NCI-H128 (cell line): ENCODE measurements at regions not wholly inside any gene's neighbourhood (a gene's known extent, or its start where the extent isn't known, plus 50 kb on each side); places are given as distances from the start of the nearest gene placed in this dataset.
"Not testable (repeated sequence)": the region's sequence is repeated elsewhere in the genome, so short reads cannot be mapped to it uniquely, and the experiment has no call there.

ENCODE experiments used
- DNase-seq: peaks from one replicate; lab custom pipeline; 2025; ENCODE audit not compliant: unreplicated experiment; lab: John Stamatoyannopoulos, UW

DNA sequence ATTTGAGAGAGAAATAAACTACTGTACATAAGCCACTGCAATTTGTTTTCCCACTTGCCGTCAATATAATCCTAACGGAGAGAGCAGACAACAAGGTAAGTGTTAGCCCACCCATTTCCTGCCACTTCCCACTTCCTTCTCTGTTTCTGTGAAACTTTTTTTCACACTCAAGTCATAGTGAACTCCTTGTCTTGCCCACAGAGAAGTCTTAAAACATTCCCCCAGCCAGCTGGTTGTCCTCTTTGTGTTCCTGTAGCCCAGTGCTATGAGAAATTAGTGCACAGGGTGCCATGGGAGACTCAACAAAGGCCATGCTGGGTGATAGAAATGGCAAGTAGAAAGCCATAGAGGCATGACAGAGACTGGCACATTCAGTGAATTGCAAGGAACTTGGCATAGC is 208.6 kb downstream of the BLID start:
- no peak for DNase-seq

DNA sequence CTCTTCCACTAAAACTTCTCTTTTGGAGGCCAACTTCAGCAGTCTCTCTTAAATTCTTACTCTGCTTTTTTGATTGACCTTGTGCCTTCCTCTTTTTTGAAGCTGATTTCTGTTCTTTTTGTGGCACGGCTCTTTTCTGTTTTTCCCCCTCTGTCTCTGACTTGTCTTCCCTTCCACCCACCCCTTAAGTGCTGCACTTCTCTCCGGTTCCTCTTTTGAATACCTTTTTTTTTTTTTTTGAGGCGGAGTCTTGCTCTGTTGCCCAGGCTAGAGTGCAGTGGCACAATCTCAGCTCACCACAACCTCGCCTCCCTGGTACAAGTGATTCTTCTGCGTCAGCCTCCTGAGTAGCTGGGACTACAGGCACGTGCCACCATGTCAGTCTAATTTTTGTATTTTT is 211.9 kb downstream of the BLID start:
- DNase-seq = no peak

DNA sequence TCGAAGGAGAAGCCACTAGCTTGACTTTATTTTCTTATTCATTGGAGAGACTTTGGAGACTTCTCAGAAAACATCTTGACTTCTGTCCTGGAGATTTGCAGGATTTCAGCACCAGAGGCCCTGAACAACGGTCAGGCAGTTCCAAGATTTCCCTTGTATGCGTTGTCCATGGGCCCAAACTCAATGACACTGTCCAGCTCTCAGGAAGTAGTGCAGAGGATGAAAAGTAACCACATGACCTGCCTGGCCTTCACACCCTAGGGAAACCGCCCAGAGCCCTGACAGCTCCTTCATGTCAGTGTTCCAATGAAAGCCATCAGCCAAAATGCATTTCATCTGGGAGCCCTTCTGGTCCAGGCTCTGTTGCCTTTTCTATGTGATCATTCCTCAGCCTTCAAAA is 214.1 kb downstream of the BLID start:
- DNase-seq = no peak

DNA sequence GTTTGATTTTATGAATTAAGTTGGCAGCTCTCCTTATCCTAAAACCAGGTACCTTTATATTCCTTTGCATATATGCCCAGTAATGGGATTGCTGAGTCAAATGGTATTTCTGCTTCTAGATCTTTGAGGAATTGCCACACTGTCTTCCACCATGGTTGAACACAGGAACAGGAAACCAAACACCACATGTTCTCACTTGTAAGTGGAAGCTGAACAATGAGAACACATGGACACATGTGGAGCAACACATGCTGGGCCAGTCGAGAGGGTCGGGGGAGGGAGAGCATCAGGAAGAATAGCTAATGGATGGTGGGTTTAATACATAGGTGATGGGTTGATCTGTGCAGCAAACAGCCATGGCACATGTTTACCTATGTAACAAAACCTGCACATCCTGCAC is 214.6 kb downstream of the BLID start:
- DNase-seq = not testable (repeated sequence)

DNA sequence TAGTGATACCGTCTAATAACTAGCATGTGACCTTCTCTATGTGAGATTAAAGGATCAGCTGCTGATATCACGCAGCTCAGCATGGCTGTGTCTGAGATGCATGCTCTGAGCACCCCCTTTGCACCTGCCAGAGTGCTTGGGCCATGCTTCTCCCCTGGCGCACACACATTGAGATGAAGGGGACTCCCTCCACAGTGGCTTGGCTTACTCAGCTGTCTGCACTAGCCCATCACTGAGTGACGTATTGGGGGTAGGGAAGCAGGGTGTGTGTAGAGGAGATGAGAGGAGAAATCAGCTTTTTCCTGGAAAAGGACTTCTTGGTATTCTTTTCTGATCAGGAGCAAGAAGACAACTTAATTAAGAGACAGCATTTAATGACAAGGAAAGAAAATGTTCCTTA is 216.5 kb downstream of the BLID start:
- no peak for DNase-seq

DNA sequence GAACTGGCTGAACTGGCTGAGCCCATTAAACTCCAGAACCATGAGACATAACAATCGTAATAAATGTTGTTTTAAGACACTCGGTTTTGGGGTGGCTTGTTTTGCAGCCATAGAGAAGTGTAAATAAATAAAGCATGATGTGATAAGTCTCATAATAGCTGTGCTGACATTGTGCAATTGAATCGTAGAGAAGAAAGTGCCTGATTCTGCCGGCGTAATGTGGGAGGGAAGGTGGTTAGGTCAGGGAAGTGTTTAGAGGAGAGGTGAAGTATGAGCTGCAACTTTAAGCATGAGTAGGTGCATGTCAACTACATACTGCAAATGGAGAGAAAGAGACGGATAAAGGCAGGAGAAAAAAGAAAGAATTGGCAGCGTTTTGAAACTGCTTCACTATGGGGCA is 217.1 kb downstream of the BLID start:
- no peak for DNase-seq

DNA sequence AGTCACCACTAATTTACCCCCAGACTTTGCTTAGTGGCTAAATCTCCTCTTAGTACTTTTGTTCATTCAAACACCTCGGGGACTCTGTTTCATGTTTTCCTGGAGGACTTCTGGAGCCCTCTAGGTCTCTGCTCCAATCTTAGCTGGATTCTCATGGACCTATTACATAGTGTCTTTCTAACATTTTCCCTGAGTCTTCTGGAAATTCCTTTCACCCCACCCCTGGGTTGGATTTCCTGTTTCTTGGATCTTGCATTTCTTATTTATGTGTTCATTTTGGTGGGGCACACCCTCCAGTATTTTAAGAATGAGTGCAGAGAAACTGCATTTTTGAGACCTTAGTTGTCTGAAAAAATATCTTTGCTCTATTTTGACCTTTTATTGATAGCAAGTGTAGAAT is 220.1 kb downstream of the BLID start:
- no peak for DNase-seq

DNA sequence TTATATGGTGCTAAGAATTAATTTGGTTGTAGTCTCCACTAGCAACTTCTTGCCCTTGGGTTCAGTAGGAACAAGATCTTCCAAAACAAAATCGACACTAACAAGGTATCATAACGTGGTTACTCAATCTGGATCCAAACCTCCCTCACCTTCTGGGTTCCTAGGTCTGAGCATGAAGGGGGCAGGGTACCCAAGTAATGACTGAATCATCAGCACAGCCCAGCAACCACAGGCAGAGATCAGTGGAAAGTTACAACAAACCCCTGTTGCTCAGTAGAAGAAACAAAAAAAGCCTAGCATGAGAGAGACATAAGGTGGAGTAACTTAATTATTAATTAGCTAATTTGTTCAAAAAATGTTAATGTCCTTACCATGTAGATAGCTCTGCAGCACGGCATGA is 221.4 kb downstream of the BLID start:
- DNase-seq = no peak

DNA sequence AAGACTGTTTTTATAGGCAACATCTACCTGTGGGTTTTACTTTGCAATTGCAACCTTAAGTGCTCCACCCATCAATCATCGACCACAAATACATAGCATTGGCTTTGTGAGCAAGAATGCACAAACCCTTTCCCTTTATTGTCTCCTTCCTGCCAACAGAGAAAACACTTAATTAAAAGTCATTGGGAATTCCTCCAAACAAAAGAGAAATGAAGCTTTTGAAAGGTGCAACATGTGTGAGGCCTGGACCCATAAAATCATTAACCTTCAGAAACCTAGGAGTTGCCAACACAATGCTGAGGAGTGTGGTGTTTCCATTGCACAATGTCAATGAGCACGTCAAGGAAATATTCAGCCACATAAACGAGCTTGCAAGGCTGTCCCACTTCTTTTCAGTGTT is 223.2 kb downstream of the BLID start:
- no peak for DNase-seq

DNA sequence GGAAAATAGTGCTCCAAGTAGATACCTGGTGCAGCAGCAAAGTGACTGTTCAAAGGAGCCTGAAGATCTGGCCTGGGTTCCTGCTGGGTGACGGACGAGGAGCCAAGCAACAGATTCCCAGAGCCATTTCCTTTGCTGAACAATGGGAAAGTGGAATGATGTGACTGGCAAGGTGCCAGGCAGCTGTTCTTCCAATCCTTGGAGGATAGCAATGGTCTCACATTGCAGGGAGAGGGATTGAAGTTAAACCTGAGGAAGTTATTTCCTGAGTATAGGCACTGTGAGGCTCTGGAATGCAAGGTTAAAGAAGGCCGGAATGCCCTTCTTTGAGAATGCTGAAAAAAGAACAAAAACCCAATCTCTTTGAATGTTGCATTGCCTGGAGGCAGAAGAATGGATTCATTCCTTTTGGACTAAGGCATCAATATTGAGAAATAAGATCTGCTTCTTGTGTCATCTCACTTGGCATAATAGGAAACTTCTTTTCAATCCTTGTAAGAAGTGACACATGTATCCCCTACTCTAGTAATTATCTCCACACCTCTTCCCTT is 223.8 kb downstream of the BLID start:
- DNase-seq = no peak

DNA sequence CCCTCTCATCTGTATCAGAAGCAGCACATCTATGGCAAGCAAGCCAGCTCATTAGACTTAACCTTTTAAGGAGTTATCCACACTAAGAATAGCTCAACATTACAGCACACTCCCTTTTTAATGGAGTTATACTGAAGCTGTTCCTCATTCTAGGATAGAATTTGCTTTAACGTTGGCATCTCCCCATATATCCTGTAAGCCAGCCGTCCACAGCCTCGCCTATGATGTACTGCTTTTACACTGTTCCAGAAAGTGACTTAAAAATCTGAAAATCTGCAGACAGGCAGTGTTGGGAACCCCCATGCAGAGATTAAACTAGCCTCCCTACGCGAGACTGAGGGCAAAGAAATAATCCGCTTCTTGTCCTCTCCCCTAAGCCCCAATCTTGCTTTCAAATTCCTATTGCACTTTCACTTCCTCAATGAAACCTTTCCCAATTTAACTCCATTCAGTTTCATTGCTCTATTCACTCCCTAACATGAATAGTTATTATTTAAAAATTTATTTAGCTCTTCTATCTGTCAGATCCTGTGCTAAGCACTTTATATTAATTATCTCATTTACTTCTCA is 225.0 kb downstream of the BLID start:
- DNase-seq = no peak

DNA sequence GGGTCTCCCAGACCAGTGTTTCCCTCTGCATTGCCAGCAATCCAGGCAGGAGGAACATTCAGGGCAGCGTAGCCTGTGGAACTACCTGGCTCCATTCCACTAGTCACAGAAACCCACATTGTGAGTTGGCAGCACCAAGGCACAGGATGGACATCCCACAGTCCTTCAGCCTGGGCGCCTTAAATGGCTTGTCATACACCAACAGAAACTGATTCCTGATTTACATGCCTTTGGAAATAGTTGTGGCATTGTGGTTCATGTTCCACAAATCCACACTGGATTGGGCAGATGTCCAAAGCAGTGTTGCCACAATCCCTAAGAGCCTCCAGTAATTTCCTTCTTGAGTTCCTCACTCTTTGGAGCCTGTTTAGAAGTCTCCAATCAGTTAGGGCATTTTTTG is 225.6 kb downstream of the BLID start:
- DNase-seq = no peak

DNA sequence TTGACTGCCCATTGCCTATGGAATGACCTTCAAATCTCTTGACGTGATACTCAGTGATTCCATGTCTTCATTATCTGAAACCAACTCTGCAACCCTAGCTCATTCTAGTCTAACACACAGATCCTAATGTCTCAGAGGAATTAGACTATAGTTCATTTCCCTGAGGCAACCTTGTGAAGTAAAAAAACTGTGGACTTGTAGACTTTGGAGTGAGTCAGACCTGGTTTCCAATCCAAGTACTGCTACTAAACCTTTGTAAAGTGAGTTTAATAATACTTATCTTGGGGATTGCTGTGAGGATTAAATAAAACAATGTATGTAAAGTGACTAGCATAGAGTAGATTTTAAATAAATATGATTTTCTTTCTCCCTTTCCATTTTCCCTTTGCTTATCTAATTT is 226.1 kb downstream of the BLID start:
- DNase-seq = no peak

DNA sequence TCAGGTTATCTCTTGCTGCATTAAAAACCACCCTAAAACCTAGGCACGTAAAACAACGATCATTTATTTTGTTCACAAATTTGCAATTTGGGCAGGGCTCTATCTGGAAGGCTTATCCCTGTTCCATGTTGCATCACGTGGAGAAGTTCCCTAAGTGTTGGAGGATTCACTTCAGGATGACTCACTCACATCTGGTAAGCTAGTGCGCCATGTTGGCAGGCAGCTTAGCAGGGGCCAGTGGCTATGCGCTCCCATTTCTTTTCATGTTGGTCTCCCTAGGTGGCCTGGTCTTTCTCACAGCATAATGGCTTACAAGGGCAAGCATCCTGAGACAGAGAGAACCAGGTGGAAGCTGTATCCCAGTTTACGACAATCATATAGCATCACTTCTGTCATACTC is 226.8 kb downstream of the BLID start:
- DNase-seq = no peak

DNA sequence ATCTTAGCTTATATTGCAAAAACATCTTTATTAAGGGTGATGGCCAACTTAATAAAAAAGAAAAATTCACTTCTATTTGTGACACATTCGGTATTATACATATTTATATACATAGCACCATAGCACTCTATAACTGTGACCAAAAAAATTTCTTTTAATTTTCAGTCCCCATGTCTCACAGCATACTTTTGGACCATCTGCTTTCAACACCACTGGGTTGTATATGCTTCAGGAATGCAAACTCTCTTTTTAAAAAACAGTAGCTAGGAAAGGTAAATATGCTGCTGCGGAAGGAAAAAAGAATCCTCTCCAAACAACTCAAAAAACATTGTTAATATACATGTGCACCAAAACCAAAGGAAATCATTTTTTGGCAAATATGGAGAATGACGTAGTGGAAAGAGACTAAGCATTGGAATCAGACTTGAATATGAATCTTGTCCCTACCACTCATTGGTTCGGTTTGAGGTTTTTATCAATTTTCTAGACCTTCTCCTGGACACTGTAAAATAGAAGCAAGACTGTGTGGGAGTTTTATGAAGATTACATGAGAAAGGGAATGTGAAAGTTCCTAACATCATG is 227.9 kb downstream of the BLID start:
- no peak for DNase-seq

DNA sequence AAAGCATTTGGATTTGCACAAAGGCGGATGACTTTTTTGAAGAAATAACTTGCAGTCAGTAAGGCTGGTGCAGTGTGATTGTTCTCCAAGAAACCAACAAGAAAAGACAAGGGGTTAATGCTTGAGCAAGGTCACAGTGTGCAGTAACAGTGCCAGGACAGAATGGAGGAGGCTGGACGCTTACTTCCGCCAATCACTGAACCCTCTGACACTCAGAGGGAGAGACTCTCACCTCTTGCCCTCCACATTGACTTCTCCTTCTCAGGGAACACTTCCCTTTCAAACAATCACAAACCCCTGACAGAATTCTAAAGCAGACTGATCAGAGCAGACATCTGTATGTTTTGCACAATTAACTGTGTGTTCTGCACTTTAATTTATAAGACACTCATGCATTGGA is 228.4 kb downstream of the BLID start:
- DNase-seq = no peak

DNA sequence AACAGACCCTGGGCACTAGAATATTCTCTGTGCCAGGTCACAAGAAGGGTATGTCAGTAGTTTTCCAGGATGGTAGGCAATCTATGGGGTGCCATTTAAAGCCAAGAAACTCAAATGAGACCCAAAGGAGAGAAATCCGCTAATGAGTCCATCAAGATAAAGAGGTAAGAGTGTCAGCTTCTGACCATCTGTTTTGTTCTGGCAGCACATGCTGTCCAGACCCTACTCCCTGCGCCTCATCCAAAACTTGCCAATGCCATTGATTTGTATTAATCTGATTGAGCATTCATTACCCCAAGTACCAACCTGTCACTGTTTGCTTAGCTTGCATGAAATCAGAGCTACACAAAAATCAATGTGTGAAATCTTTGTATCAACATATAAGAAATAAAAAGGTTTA is 229.0 kb downstream of the BLID start:
- no peak for DNase-seq

DNA sequence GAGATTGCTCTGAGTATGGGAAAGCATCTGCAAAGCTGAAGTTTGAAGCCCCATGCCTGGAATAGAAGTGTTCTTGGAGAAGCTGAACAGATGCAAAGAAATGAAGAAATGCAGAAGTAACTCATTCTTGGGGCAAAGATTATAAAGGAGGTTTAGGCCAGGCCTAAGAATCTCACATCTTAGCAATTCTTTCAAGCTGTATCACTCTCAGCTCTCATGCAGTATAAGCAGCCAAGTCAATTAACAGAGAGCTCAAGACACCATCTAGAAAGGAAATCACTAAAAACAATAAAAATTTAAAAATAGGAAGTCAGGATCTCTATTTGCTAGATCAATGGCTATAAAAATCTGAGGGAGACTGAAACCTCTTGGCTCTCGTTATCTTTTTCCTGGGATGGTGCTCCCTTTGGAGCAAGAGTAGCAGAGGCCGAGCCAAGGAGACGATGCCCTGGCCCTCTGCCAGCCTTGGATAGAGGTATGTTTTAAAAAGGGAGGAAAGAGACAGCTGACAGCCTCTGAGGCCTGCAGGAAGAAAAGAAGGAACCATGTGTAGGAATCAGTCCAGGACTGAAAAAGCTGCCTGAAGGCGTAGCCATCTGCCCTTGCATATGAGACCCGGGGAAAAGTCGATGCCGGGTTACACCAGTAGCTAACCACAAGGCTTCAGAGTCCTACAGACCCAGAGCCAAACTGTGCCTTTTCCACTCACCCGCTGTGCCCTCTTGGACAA is 229.8 kb downstream of the BLID start:
- no peak for DNase-seq

DNA sequence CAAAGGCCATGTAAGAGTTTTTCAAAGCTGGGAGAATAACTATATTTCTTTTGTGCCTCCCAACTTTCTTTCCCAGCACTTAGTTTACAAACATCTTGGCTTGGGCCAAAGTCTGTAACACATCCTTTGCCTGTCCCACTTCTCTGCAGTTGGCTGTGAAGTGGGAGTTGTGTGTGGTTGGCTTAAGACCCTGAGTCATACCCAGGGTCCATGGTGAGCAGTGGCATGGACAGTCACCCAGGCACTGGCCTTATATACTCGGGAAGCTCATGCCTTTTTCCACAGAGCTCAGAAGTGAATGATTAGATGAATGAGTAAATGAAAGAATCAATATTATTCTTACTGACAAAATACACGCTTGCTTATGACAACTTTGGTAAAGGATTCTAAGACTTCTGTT is 231.4 kb downstream of the BLID start:
- DNase-seq = no peak

DNA sequence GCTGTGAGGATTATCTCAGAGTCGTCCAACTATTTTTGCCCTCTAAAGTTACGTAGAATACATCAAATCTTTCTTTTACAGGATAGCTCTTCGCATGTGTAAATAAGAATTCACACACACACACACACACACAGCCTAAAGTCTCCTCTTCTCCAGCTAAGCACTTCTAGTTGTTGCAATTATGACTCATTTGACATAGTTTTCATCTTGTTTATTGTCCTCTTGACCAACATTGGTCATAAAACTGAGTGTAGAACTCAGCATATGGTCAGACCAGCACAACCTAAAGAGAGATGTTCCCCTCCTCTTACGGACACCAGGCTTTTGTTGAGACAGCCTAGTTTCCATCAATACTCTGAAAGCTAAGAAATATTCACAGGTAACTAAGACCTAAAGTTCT is 234.2 kb downstream of the BLID start:
- no peak for DNase-seq

DNA sequence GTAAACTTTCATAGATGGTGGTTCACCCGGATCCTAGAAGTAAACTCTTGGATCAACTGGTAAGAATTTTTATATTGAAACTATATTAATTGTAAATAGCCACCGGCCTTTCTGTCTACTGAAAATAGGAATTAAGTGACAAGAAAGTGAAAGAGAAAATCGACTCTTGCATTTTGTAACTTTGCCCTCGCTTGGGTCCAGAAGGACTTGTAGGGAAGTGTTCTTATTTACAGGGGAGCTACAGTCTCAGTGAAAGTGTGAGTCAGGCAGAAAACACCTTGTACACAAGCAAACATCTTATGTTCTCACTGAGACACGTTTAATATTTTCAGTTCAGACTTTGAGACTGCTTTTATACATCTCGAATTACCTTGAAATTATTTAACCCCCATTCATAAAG is 238.9 kb downstream of the BLID start:
- no peak for DNase-seq

DNA sequence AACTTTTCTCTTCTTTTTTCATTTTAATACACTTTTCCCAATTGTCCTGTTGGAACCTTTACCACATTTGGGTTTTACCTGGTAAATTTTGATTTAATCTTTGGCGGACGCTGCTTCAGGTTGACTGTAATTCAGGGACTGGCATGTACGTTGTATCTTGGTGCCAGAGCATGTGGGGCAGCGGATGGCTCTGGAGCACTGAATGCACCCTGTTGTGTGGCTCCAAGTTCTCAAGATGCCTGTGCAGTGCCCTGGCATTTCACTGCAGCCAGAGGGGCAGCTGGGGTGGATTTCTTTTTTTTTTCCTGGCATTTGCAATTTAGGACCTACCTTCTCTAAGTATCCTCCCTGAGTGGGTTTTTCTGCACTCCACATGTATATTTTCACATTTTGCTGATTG is 242.2 kb downstream of the BLID start:
- DNase-seq = no peak

DNA sequence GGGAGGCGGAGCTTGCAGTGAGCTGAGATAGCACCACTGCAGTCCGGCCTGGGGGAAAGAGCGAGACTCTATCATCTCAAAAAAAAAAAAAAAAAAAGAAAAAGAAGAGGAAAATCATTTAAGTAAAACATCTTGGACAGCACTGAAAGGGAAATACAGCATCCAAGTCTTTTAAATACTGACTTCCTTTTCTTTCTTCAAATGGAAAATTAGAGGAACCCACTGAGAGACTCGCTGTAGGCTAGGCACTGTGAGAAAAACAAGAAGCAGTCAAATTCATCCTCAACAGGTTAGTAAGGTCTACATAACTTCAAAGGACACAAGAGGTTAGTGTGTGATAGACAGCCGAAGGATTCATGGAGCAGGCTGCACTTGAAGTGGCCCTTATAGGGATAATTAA is 243.7 kb downstream of the BLID start:
- DNase-seq = no peak
